OCI-LY7 (cell line): ENCODE measurements at regions not wholly inside any gene's neighbourhood (a gene's known extent, or its start where the extent isn't known, plus 50 kb on each side); places are given as distances from the start of the nearest gene placed in this dataset.

Experiments
- EZH2phosphoT487 ChIP-seq: fragments of 200-600 bp; sonication (generic); IDR thresholded peaks from 2 replicates; pipeline ENCODE4 v1.6.1; 2018; ENCODE audit warnings: low read depth, borderline replicate concordance, mild to moderate bottlenecking, mixed run types, antibody characterized with exemption, low read length, moderate library complexity, mixed read lengths
- TF ChIP-seq, protein P1 (sequence below): fragments of 200-600 bp; sonication (generic); conservative IDR thresholded peaks from 2 replicates; pipeline ENCODE4 v1.5.1; 2014; ENCODE audit warnings: mild to moderate bottlenecking, antibody characterized with exemption, low read length, moderate library complexity, mixed read lengths

DNA sequence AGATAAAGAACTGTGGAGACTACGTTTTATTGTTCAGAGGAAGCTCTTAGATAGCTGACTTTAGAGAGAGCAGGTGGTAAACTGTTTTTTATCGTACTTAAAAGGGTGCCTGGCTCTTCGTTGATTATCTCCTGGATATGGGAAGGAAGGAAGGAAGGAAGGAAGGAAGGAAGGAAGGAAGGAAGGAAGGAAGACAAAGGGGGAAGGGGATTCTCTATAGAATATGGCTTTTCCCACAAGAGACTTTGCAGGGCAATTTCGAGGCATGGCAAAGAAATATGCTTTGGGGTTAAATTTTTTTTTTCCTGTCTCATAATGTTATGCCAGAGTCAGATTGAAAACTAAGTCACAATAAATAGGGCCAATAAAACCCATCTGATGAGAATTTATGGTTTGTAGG is 271.9 kb upstream of the POU1F1 start:
- TF ChIP-seq, protein P1, sequence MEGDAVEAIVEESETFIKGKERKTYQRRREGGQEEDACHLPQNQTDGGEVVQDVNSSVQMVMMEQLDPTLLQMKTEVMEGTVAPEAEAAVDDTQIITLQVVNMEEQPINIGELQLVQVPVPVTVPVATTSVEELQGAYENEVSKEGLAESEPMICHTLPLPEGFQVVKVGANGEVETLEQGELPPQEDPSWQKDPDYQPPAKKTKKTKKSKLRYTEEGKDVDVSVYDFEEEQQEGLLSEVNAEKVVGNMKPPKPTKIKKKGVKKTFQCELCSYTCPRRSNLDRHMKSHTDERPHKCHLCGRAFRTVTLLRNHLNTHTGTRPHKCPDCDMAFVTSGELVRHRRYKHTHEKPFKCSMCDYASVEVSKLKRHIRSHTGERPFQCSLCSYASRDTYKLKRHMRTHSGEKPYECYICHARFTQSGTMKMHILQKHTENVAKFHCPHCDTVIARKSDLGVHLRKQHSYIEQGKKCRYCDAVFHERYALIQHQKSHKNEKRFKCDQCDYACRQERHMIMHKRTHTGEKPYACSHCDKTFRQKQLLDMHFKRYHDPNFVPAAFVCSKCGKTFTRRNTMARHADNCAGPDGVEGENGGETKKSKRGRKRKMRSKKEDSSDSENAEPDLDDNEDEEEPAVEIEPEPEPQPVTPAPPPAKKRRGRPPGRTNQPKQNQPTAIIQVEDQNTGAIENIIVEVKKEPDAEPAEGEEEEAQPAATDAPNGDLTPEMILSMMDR: no peak
- TF ChIP-seq EZH2phosphoT487: no peak
